Endothelial cell of umbilical vein (primary cell): ENCODE measurements at regions not wholly inside any gene's neighbourhood (a gene's known extent, or its start where the extent isn't known, plus 50 kb on each side); places are given as distances from the start of the nearest gene placed in this dataset.

Experiments used
- BruUV-seq: library from RNA; stranded (reverse); fragments of 400-500 nt; replicated peaks from 2 replicates; lab custom pipeline; 2021; lab: Mats Ljungman, UMichigan
- CTCF ChIA-PET: fragments of 300-600, 350-600 bp; sonication (Branson Sonifier 250); formaldehyde crosslinking; loops from one replicate; lab custom pipeline; 2021; ENCODE audit warnings: antibody characterized with exemption, inconsistent platforms; lab: Charles Lee
- POLR2A ChIA-PET: fragments of 300-600, 350-600 bp; sonication (Branson Sonifier 250); formaldehyde crosslinking; loops from one replicate; lab custom pipeline; 2021; ENCODE audit warnings: antibody characterized with exemption, inconsistent platforms; lab: Charles Lee
- DNase-seq: peaks from one replicate; pipeline ENCODE4 v3.0.0-alpha.2; 2011; ENCODE audit warnings: low read depth, low spot score
- FAIRE-seq: peaks from 2 replicates; lab custom pipeline; 2011; peaks lifted over from hg19 to GRCh38; lab: Jason Lieb, UNC
- H2AFZ ChIP-seq: 2 replicates; pipeline ENCODE4 v1.6.0; 2012; ENCODE audit warnings: low read depth, low read length, control low read depth, inconsistent platforms
- H3K27ac ChIP-seq: 2 replicates; pipeline ENCODE4 v1.5.1; 2011; ENCODE audit warnings: low read depth, mild to moderate bottlenecking, control low read depth, low read length, moderate library complexity; ENCODE audit not compliant: insufficient read depth
- H3K27me3 ChIP-seq, 2 experiments: 2 replicates each; pipeline versions ENCODE4 v1.6.0 to v1.6.1; 2011; ENCODE audit warnings: low read length in 2 of 2, mixed read lengths in 1 of 2; ENCODE audit not compliant: control insufficient read depth in 2 of 2, insufficient read depth in 2 of 2
- H3K36me3 ChIP-seq, 2 experiments: 2 replicates in 1 of 2; 3 replicates in 1 of 2; pipeline ENCODE4 v1.5.1; 2011; ENCODE audit warnings: low read length in 2 of 2, mild to moderate bottlenecking in 1 of 2, moderate library complexity in 1 of 2; ENCODE audit not compliant: control insufficient read depth in 2 of 2, insufficient read depth in 2 of 2; ENCODE audit errors: extremely low read depth in 1 of 2
- H3K4me1 ChIP-seq: 3 replicates; pipeline ENCODE4 v1.5.1; 2011; ENCODE audit warnings: mild to moderate bottlenecking, low read length; ENCODE audit not compliant: control insufficient read depth, insufficient read depth; ENCODE audit errors: extremely low read depth
- H3K4me2 ChIP-seq: 2 replicates; pipeline ENCODE4 v1.6.1; 2011; ENCODE audit warnings: low read length, control low read depth, mixed read lengths; ENCODE audit not compliant: insufficient read depth
- H3K4me3 ChIP-seq, 3 experiments: fragments of 200-600 bp in 1 of 3; sonication (generic), shearing (Covaris generic) in 1 of 3; replicated peaks in 1 of 3; 2 replicates each; pipeline ENCODE4 v1.5.1; 2011 to 2016; ENCODE audit warnings: control low read depth in 3 of 3, low read length in 3 of 3, mild to moderate bottlenecking in 2 of 3, inconsistent platforms in 1 of 3, low read depth in 1 of 3, moderate library complexity in 1 of 3; ENCODE audit not compliant: insufficient read depth in 1 of 3
- H3K79me2 ChIP-seq: 2 replicates; pipeline ENCODE4 v1.6.0; 2012; ENCODE audit warnings: low read length, inconsistent platforms; ENCODE audit not compliant: control insufficient read depth, insufficient read depth
- H3K9ac ChIP-seq: replicated peaks from 2 replicates; pipeline ENCODE3; 2011; ENCODE audit warnings: low read length, control low read depth; ENCODE audit not compliant: insufficient read depth; ENCODE audit errors: extremely low read depth
- H3K9me1 ChIP-seq: replicated peaks from 3 replicates; pipeline ENCODE4 v1.6.0; 2011; ENCODE audit warnings: mild to moderate bottlenecking, low read length; ENCODE audit not compliant: control insufficient read depth, insufficient read depth; ENCODE audit errors: extremely low read depth
- H3K9me3 ChIP-seq: replicated peaks from 2 replicates; pipeline ENCODE4 v1.5.1; 2012; ENCODE audit warnings: low read length, inconsistent platforms; ENCODE audit not compliant: control insufficient read depth, insufficient read depth
- H4K20me1 ChIP-seq: replicated peaks from 2 replicates; pipeline ENCODE3; 2011; ENCODE audit warnings: mild to moderate bottlenecking, low read length; ENCODE audit not compliant: control insufficient read depth, insufficient read depth; ENCODE audit errors: extremely low read depth
- CTCF ChIP-seq, 2 donors: IDR thresholded peaks; 1 replicate in 1 of 2; 2 replicates in 1 of 2; pipeline ENCODE4 v1.5.1; 2011; ENCODE audit warnings: low read length in 2 of 2, mild to moderate bottlenecking in 2 of 2, moderate library complexity in 2 of 2, control low read depth in 1 of 2, inconsistent platforms in 1 of 2, low read depth in 1 of 2; ENCODE audit not compliant: insufficient read depth in 1 of 2; ENCODE audit errors: extremely low read depth in 1 of 2
- EZH2 ChIP-seq: IDR thresholded peaks from 2 replicates; pipeline ENCODE4 v1.6.1; 2012; ENCODE audit warnings: borderline replicate concordance, low read depth, mild to moderate bottlenecking, moderate library complexity, low read length, inconsistent platforms; ENCODE audit not compliant: severe bottlenecking
- FOS ChIP-seq: IDR thresholded peaks from 2 replicates; pipeline ENCODE4 v1.6.1; 2011; ENCODE audit warnings: mild to moderate bottlenecking, low read length, moderate library complexity, borderline replicate concordance; ENCODE audit not compliant: insufficient read depth
- GATA2 ChIP-seq: IDR thresholded peaks from 2 replicates; pipeline ENCODE4 v1.7.0; 2011; ENCODE audit warnings: low read depth, mild to moderate bottlenecking, moderate library complexity, mixed read lengths, low read length; ENCODE audit not compliant: insufficient read length, insufficient read depth
- JUN ChIP-seq: IDR thresholded peaks from 2 replicates; pipeline ENCODE4 v1.6.1; 2011; ENCODE audit warnings: borderline replicate concordance, low read depth; ENCODE audit not compliant: insufficient read length, insufficient read depth
- MAX ChIP-seq: IDR thresholded peaks from 2 replicates; pipeline ENCODE4 v1.6.1; 2011; ENCODE audit not compliant: insufficient read depth, insufficient read length
- MYC ChIP-seq: IDR thresholded peaks from one replicate; pipeline ENCODE4 v1.6.1; 2011; ENCODE audit warnings: mild to moderate bottlenecking, low read depth, low read length
- POLR2A ChIP-seq: IDR thresholded peaks from 2 replicates; pipeline ENCODE4 v1.6.1; 2012; ENCODE audit warnings: low read depth, mild to moderate bottlenecking, control low read depth, low read length
- POLR2AphosphoS5 ChIP-seq: IDR thresholded peaks from 2 replicates; pipeline ENCODE4 v1.6.1; 2012; ENCODE audit warnings: low read depth, mild to moderate bottlenecking, control low read depth, low read length, moderate library complexity; ENCODE audit not compliant: insufficient read depth
- dilution Hi-C: fragments of 300-500 bp; cut with MboI; formaldehyde crosslinking; loops from one replicate; pipeline ENCODE4 v1.15.0; 2019; ENCODE audit warnings: low sequenced_read_pairs; ENCODE audit not compliant: extremely low pct_ligation_motif_present
- intact Hi-C: fragments of 100-400 bp; cut with micrococcal nuclease; formaldehyde crosslinking; loops from one replicate; pipeline ENCODE4 v1.10.0; 2022

GRCh38 chr9:38335686-38336085 lies 56.8 kb upstream of the ALDH1B1 start:
- no peaks in the 10 kb centered on the region for H3K36me3 ChIP-seq
- POLR2A ChIA-PET: no interaction called here
- FAIRE-seq: no peak
- dilution Hi-C loops (no loop called here), intact Hi-C loops (no loop called here)
- peaks cover 9 to 33% of the 10 kb centered on the region in 2 experiments for H3K27me3 ChIP-seq
- no peak for DNase-seq
- no peaks in the 10 kb centered on the region for H3K79me2 ChIP-seq
- CTCF ChIA-PET: no interaction called here
- no peaks in the 10 kb centered on the region for H3K9me1 ChIP-seq
- TF ChIP-seq MAX (no peak), POLR2AphosphoS5 (no peak), MYC (no peak), JUN (no peak), POLR2A (no peak), FOS (no peak), EZH2 (no peak), GATA2 (no peak), CTCF (IDR thresholded peaks at IDR 0.05; ENCODE audit: extremely low read depth in 1 of 2, insufficient read depth in 1 of 2, low read depth in 1 of 2, low read length in 2 of 2) (no peak)
- no peak overlapping the region for H3K27ac ChIP-seq
- H3K4me3 ChIP-seq: no peak overlapping the region
- no peak overlapping the region for H3K9ac ChIP-seq
- H3K4me2 ChIP-seq: no peak overlapping the region
- H4K20me1 ChIP-seq: no peaks in the 10 kb centered on the region
- H2AFZ ChIP-seq: no peak overlapping the region
- no TSS peak for BruUV-seq
- no peaks in the 10 kb centered on the region for H3K4me1 ChIP-seq
- H3K9me3 ChIP-seq: no peaks in the 10 kb centered on the region
